HEK293T (cell line): ENCODE measurements at regions not wholly inside any gene's neighbourhood (a gene's known extent, or its start where the extent isn't known, plus 50 kb on each side); places are given as distances from the start of the nearest gene placed in this dataset.

ENCODE experiments used
- BHLHE40 ChIP-seq: fragments of 450-650 bp; IDR thresholded peaks from 2 replicates; pipeline ENCODE4 v1.6.1; 2016; ENCODE audit warnings: mild to moderate bottlenecking, moderate library complexity, borderline replicate concordance
- FOXK2 ChIP-seq: fragments of 450-650 bp; IDR thresholded peaks from 2 replicates; pipeline ENCODE4 v1.6.1; 2016; ENCODE audit warnings: mild to moderate bottlenecking
- HDGF ChIP-seq: fragments of 450-650 bp; IDR thresholded peaks from 2 replicates; pipeline ENCODE4 v1.6.1; 2017; ENCODE audit warnings: antibody characterized with exemption, borderline replicate concordance
- LEF1 ChIP-seq: fragments of 450-650 bp; IDR thresholded peaks from 2 replicates; pipeline ENCODE4 v1.6.1; 2017; ENCODE audit warnings: mild to moderate bottlenecking, borderline replicate concordance

GRCh38 chr3:189038773-189039745 lies 132.7 kb upstream of the TPRG1 start:
- TF ChIP-seq FOXK2: no peak
- TF ChIP-seq HDGF: no peak
- no peak for TF ChIP-seq BHLHE40
- TF ChIP-seq LEF1: no peak
